Astrocyte (in vitro differentiated cells and primary cell): ENCODE measurements at regions not wholly inside any gene's neighbourhood (a gene's known extent, or its start where the extent isn't known, plus 50 kb on each side); places are given as distances from the start of the nearest gene placed in this dataset.

ENCODE experiments used
- DNase-seq: peaks from one replicate; pipeline ENCODE4 v3.0.0-alpha.2; 2010; ENCODE audit warnings: low read depth
- FAIRE-seq: peaks from 2 replicates; lab custom pipeline; 2011; peaks lifted over from hg19 to GRCh38; lab: Jason Lieb, UNC
- H2AFZ ChIP-seq: 2 replicates; pipeline ENCODE4 v1.6.0; 2012; ENCODE audit warnings: low read depth, low read length, inconsistent platforms
- H3K27ac ChIP-seq: 2 replicates; pipeline ENCODE4 v1.5.1; 2011; ENCODE audit warnings: low read depth, low read length, inconsistent platforms
- H3K27me3 ChIP-seq: 2 replicates; pipeline ENCODE4 v1.6.0; 2011; ENCODE audit warnings: low read length, inconsistent platforms; ENCODE audit not compliant: insufficient read depth
- H3K36me3 ChIP-seq: 2 replicates; pipeline ENCODE4 v1.5.1; 2011; ENCODE audit warnings: low read length, inconsistent platforms; ENCODE audit not compliant: insufficient read depth
- H3K4me1 ChIP-seq: 2 replicates; pipeline ENCODE4 v1.5.1; 2011; ENCODE audit warnings: low read length, inconsistent platforms; ENCODE audit not compliant: insufficient read depth
- H3K4me2 ChIP-seq: 2 replicates; pipeline ENCODE4 v1.6.0; 2012; ENCODE audit warnings: low read length, inconsistent platforms
- H3K4me3 ChIP-seq: 2 replicates; pipeline ENCODE4 v1.5.1; 2011; ENCODE audit warnings: low read depth, mild to moderate bottlenecking, low read length, inconsistent platforms; ENCODE audit not compliant: insufficient read depth
- H3K79me2 ChIP-seq: 2 replicates; pipeline ENCODE4 v1.6.0; 2012; ENCODE audit warnings: mild to moderate bottlenecking, low read length, inconsistent platforms; ENCODE audit not compliant: insufficient read depth
- H3K9ac ChIP-seq: 2 replicates; pipeline ENCODE4 v1.6.0; 2012; ENCODE audit warnings: mild to moderate bottlenecking, low read length, inconsistent platforms
- H3K9me3 ChIP-seq: 2 replicates; pipeline ENCODE4 v1.5.1; 2012; ENCODE audit warnings: low read depth, mild to moderate bottlenecking, low read length, inconsistent platforms; ENCODE audit not compliant: insufficient read depth
- H4K20me1 ChIP-seq: 2 replicates; pipeline ENCODE4 v1.6.0; 2012; ENCODE audit warnings: low read length, inconsistent platforms; ENCODE audit not compliant: insufficient read depth
- H3K27ac Mint-ChIP-seq: one replicate; pipeline ENCODE4 v1.8.0; 2021; ENCODE audit warnings: mild to moderate bottlenecking, mixed read lengths; ENCODE audit not compliant: unreplicated experiment
- H3K27me3 Mint-ChIP-seq: one replicate; pipeline ENCODE4 v1.8.0; 2021; ENCODE audit warnings: low read depth, mixed read lengths; ENCODE audit not compliant: unreplicated experiment
- H3K36me3 Mint-ChIP-seq: one replicate; pipeline ENCODE4 v1.8.0; 2021; ENCODE audit warnings: low read depth, mixed read lengths; ENCODE audit not compliant: unreplicated experiment
- H3K4me1 Mint-ChIP-seq: one replicate; pipeline ENCODE4 v1.8.0; 2021; ENCODE audit warnings: low read depth, mixed read lengths; ENCODE audit not compliant: unreplicated experiment
- H3K4me3 Mint-ChIP-seq: one replicate; pipeline ENCODE4 v1.8.0; 2021; ENCODE audit warnings: mild to moderate bottlenecking, moderate library complexity, mixed read lengths; ENCODE audit not compliant: unreplicated experiment
- H3K9me3 Mint-ChIP-seq: one replicate; pipeline ENCODE4 v1.8.0; 2021; ENCODE audit warnings: mild to moderate bottlenecking, mixed read lengths; ENCODE audit not compliant: unreplicated experiment
- EZH2 ChIP-seq: IDR thresholded peaks from 2 replicates; pipeline ENCODE4 v1.6.1; 2012; ENCODE audit warnings: mild to moderate bottlenecking, low read length, inconsistent platforms; ENCODE audit not compliant: insufficient read depth
- TF ChIP-seq, protein P1 (sequence below): IDR thresholded peaks from 2 replicates; pipeline ENCODE4 v1.5.1; 2011; ENCODE audit warnings: low read depth, mild to moderate bottlenecking, inconsistent platforms, low read length, moderate library complexity; ENCODE audit not compliant: insufficient read depth

DNA sequence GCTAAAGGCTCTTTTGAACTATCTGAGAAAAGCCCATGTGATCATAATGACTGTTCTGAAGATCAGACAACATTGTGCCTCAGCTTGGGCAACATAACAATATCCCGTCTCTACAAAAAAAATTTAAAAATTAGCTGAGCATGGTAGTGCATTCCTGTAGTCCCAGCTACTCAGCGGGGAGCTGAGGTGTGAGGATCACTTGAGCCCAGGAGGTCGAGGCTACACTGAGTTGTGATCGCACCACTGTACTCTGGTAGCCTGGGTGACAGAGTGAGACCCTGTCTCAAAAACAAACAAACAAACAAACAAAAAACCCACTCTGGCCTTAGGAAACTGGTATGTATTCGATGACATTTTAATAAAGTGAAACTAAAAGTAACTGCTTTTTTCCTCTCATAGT lies 1526.8 kb upstream of the TENM4 start:
- no peaks in the 10 kb centered on the region for H3K27me3 Mint-ChIP-seq
- Histone ChIP-seq H4K20me1 (no peaks in the 10 kb centered on the region), H3K4me3 (no peak overlapping the region), H3K9ac (no peak overlapping the region), H2AFZ (no peak overlapping the region), H3K9me3 (no peaks in the 10 kb centered on the region), H3K4me2 (no peak overlapping the region), H3K27ac (no peak overlapping the region), H3K79me2 (no peaks in the 10 kb centered on the region), H3K4me1 (no peaks in the 10 kb centered on the region), H3K36me3 (no peaks in the 10 kb centered on the region), H3K27me3 (no peaks in the 10 kb centered on the region)
- H3K36me3 Mint-ChIP-seq: no peaks in the 10 kb centered on the region
- DNase-seq (no peak), FAIRE-seq (no peak)
- H3K27ac Mint-ChIP-seq: no peak overlapping the region
- no peaks in the 10 kb centered on the region for H3K4me1 Mint-ChIP-seq
- peaks cover 1% of the 10 kb centered on the region for H3K9me3 Mint-ChIP-seq
- TF ChIP-seq EZH2: no peak
- TF ChIP-seq, protein P1, sequence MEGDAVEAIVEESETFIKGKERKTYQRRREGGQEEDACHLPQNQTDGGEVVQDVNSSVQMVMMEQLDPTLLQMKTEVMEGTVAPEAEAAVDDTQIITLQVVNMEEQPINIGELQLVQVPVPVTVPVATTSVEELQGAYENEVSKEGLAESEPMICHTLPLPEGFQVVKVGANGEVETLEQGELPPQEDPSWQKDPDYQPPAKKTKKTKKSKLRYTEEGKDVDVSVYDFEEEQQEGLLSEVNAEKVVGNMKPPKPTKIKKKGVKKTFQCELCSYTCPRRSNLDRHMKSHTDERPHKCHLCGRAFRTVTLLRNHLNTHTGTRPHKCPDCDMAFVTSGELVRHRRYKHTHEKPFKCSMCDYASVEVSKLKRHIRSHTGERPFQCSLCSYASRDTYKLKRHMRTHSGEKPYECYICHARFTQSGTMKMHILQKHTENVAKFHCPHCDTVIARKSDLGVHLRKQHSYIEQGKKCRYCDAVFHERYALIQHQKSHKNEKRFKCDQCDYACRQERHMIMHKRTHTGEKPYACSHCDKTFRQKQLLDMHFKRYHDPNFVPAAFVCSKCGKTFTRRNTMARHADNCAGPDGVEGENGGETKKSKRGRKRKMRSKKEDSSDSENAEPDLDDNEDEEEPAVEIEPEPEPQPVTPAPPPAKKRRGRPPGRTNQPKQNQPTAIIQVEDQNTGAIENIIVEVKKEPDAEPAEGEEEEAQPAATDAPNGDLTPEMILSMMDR: no peak
- no peak overlapping the region for H3K4me3 Mint-ChIP-seq

GRCh38 chr11:80960381-80961029 lies 1519.7 kb upstream of the TENM4 start:
- Histone ChIP-seq H2AFZ (no peak overlapping the region), H3K27me3 (no peaks in the 10 kb centered on the region), H3K27ac (no peak overlapping the region), H3K9ac (no peak overlapping the region), H3K4me1 (no peaks in the 10 kb centered on the region), H3K36me3 (no peaks in the 10 kb centered on the region), H3K9me3 (no peaks in the 10 kb centered on the region), H3K4me3 (no peak overlapping the region), H3K4me2 (no peak overlapping the region), H4K20me1 (no peaks in the 10 kb centered on the region), H3K79me2 (no peaks in the 10 kb centered on the region)
- no peak for DNase-seq
- TF ChIP-seq, protein P1: no peak
- no peak for TF ChIP-seq EZH2
- FAIRE-seq: no peak
- Mint-ChIP-seq H3K4me1 (peaks cover 4% of the 10 kb centered on the region), H3K9me3 (peaks cover 1% of the 10 kb centered on the region), H3K27me3 (no peaks in the 10 kb centered on the region), H3K36me3 (no peaks in the 10 kb centered on the region), H3K4me3 (no peak overlapping the region), H3K27ac (no peak overlapping the region)

DNA sequence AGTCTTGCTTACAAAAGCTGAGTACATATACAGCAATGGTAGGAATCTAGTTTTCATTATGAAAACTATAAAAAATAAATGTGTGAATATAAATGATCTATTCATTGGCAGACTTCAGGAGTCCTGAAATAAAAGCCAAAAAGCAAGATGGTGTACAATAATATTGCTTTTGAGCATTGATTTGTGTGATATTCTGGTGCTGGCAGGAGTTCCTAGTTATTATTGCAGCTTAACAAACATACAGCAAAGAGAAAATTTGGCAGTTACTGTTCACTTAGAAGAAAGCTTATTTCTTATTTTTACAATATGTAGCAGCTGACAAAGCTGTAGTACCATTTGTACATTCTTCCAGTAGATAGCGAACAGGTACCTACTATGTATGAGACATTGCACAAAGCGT lies 1518.9 kb upstream of the TENM4 start:
- H3K27ac ChIP-seq: no peak overlapping the region
- Mint-ChIP-seq H3K27ac (no peak overlapping the region), H3K9me3 (peaks cover 1% of the 10 kb centered on the region), H3K27me3 (no peaks in the 10 kb centered on the region), H3K36me3 (no peaks in the 10 kb centered on the region), H3K4me1 (peaks cover 4% of the 10 kb centered on the region), H3K4me3 (no peak overlapping the region)
- H3K9me3 ChIP-seq: no peaks in the 10 kb centered on the region
- no peaks in the 10 kb centered on the region for H4K20me1 ChIP-seq
- no peaks in the 10 kb centered on the region for H3K4me1 ChIP-seq
- H3K9ac ChIP-seq: no peak overlapping the region
- no peak overlapping the region for H3K4me2 ChIP-seq
- H2AFZ ChIP-seq: no peak overlapping the region
- H3K27me3 ChIP-seq: no peaks in the 10 kb centered on the region
- H3K36me3 ChIP-seq: no peaks in the 10 kb centered on the region
- no peak for DNase-seq
- no peak for TF ChIP-seq EZH2
- FAIRE-seq: no peak
- no peaks in the 10 kb centered on the region for H3K79me2 ChIP-seq
- H3K4me3 ChIP-seq: no peak overlapping the region
